22Rv1 (cell line): ENCODE measurements at regions not wholly inside any gene's neighbourhood (a gene's known extent, or its start where the extent isn't known, plus 50 kb on each side); places are given as distances from the start of the nearest gene placed in this dataset.

ENCODE experiments used
- CTCF ChIP-seq: fragments of 450-650 bp; IDR thresholded peaks from 2 replicates; pipeline ENCODE4 v1.5.1; 2017; ENCODE audit warnings: mild to moderate bottlenecking
- ZFX ChIP-seq: fragments of 450-650 bp; IDR thresholded peaks from 2 replicates; pipeline ENCODE4 v1.6.1; 2017; ENCODE audit warnings: antibody characterized with exemption, borderline replicate concordance

DNA sequence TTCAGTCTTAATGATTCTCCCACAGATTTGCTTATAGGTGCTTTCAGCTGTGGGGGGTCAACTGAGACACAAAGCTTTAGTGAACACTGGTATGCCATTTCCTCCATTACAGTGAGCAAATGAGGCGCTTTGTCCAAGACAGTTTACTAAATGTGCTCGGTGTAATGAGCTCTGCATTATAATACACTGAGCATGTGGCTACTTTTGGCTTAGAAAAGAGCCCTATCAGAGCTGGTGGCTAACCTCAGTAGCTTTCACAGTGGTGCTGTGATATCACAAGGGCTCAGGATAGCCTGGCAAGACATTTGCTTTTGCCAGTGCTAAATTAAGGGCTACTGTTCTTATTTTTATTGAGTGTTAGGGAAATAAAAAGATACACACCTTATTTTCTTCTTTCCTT, 749.7 kb upstream of the ARPP21 start:
- TF ChIP-seq CTCF (no peak), ZFX (no peak)
